HG03175 (cell line): ENCODE measurements at regions not wholly inside any gene's neighbourhood (a gene's known extent, or its start where the extent isn't known, plus 50 kb on each side); places are given as distances from the start of the nearest gene placed in this dataset.

Source experiments
- ATAC-seq: cut with Tn5 transposase; IDR thresholded peaks from one replicate; pipeline ENCODE4 v1.9.1; 2021; ENCODE audit warnings: mild to moderate bottlenecking, moderate library complexity; ENCODE audit not compliant: unreplicated experiment

- no peak for ATAC-seq
Measured at GRCh38 chr11:8340296-8340695, 76.6 kb upstream of the LMO1 start.

- ATAC-seq = no peak
Measured at GRCh38 chr11:8339592-8340022, 75.9 kb upstream of the LMO1 start.

- no peak for ATAC-seq
Measured at GRCh38 chr11:8338138-8338537, 74.5 kb upstream of the LMO1 start.

- ATAC-seq = no peak
Measured at GRCh38 chr11:8337130-8337795, 73.6 kb upstream of the LMO1 start.

GRCh38 chr11:8336356-8337129 lies 72.9 kb upstream of the LMO1 start:
- no peak for ATAC-seq

- ATAC-seq = no peak
Measured at GRCh38 chr11:8335683-8336082, 72.0 kb upstream of the LMO1 start.

- ATAC-seq = no peak
Measured at GRCh38 chr11:8335186-8335585, 71.5 kb upstream of the LMO1 start.

- ATAC-seq = no peak
Measured at GRCh38 chr11:8333811-8334401, 70.2 kb upstream of the LMO1 start.

GRCh38 chr11:8333376-8333775 lies 69.7 kb upstream of the LMO1 start:
- ATAC-seq = no peak

- no peak for ATAC-seq
Measured at GRCh38 chr11:8332891-8333290, 69.2 kb upstream of the LMO1 start.

- ATAC-seq = no peak
Measured at GRCh38 chr11:8332196-8332595, 68.5 kb upstream of the LMO1 start.

- no peak for ATAC-seq
Measured at GRCh38 chr11:8331767-8332166, 68.1 kb upstream of the LMO1 start.

GRCh38 chr11:8330896-8331295 lies 67.2 kb upstream of the LMO1 start:
- no peak for ATAC-seq

- ATAC-seq = no peak
Measured at GRCh38 chr11:8330404-8330803, 66.7 kb upstream of the LMO1 start.

GRCh38 chr11:8329847-8330361 lies 66.2 kb upstream of the LMO1 start:
- no peak for ATAC-seq

GRCh38 chr11:8329336-8329735 lies 65.7 kb upstream of the LMO1 start:
- no peak for ATAC-seq

- ATAC-seq = peak; percentile 77
Measured at GRCh38 chr11:8328848-8329330, 65.2 kb upstream of the LMO1 start.

- ATAC-seq = peak; percentile 8
Measured at GRCh38 chr11:8328231-8328794, 64.6 kb upstream of the LMO1 start.

GRCh38 chr11:8327761-8328192 lies 64.1 kb upstream of the LMO1 start:
- ATAC-seq = peak; percentile 57

- no peak for ATAC-seq
Measured at GRCh38 chr11:8326337-8326736, 62.7 kb upstream of the LMO1 start.

GRCh38 chr11:8325591-8326304 lies 62.1 kb upstream of the LMO1 start:
- ATAC-seq = no peak
